K562 (cell line): ENCODE measurements at regions not wholly inside any gene's neighbourhood (a gene's known extent, or its start where the extent isn't known, plus 50 kb on each side); places are given as distances from the start of the nearest gene placed in this dataset.

ENCODE experiments used
- ATAC-seq: fragments of 200-7000 bp; cut with Tn5 transposase; 3 replicates; pipeline ENCODE4 v1.9.1; 2020; ENCODE audit warnings: moderate library complexity
- BruUV-seq: library from RNA; stranded (reverse); fragments of 400-500 nt; replicated peaks from 2 replicates; lab custom pipeline; 2021; lab: Mats Ljungman, UMichigan
- CTCF ChIA-PET: fragments of 300-600 bp; formaldehyde crosslinking; extraction: SDS; loops from one replicate; lab custom pipeline; 2021; ENCODE audit warnings: low intra/inter-chr PET ratio; lab: Yijun Ruan, JAX
- POLR2A ChIA-PET: fragments of 300-600, 350-650 bp; sonication (Branson Sonifier 250); formaldehyde crosslinking; extraction: SDS; loops from one replicate; lab custom pipeline; 2021; ENCODE audit warnings: antibody characterized with exemption, inconsistent platforms; lab: Yijun Ruan, JAX
- DNase-seq, 4 experiments: peaks; one replicate each; pipeline versions ENCODE4 v3.0.0 to v3.0.0-alpha.2; 2011 to 2018; ENCODE audit warnings: low spot score in 3 of 4, mixed read lengths in 3 of 4; ENCODE audit errors: extremely low read depth in 1 of 4
- FAIRE-seq: peaks from 2 replicates; lab custom pipeline; 2011; peaks lifted over from hg19 to GRCh38; lab: Jason Lieb, UNC
- H2AFZ ChIP-seq: 2 replicates; pipeline ENCODE4 v1.6.0; 2011; ENCODE audit warnings: low read depth, low read length, control low read depth, inconsistent platforms
- H3K27ac ChIP-seq: fragments of 200-600 bp; 3 replicates; pipeline ENCODE4 v1.8.0; 2011; ENCODE audit warnings: low read depth, mild to moderate bottlenecking, control low read depth, inconsistent platforms, low read length, moderate library complexity, mixed read lengths; ENCODE audit errors: extremely low read depth
- H3K27me3 ChIP-seq, 2 experiments: fragments of 300-600 bp in 1 of 2; 2 replicates in 1 of 2; 3 replicates in 1 of 2; pipeline versions ENCODE4 v1.6.0 to v1.8.0; 2011; ENCODE audit warnings: inconsistent platforms in 2 of 2, low read length in 2 of 2, mild to moderate bottlenecking in 1 of 2, mixed read lengths in 1 of 2, moderate library complexity in 1 of 2; ENCODE audit not compliant: control insufficient read depth in 2 of 2, insufficient read depth in 2 of 2
- H3K36me3 ChIP-seq: fragments of 300-600 bp; 3 replicates; pipeline ENCODE4 v1.8.0; 2011; ENCODE audit warnings: mild to moderate bottlenecking, low read length, inconsistent platforms; ENCODE audit not compliant: control insufficient read depth, insufficient read depth
- H3K4me1 ChIP-seq, 2 experiments: fragments of 200-600 bp in 1 of 2; replicated peaks in 1 of 2; 2 replicates in 1 of 2; 3 replicates in 1 of 2; pipeline versions ENCODE4 v1.5.1 to v1.8.0; 2011; ENCODE audit warnings: inconsistent platforms in 2 of 2, low read length in 2 of 2, mild to moderate bottlenecking in 1 of 2, mixed read lengths in 1 of 2, moderate library complexity in 1 of 2; ENCODE audit not compliant: control insufficient read depth in 2 of 2, insufficient read depth in 2 of 2
- H3K4me2 ChIP-seq: 2 replicates; pipeline ENCODE4 v1.6.1; 2011; ENCODE audit warnings: low read length, control low read depth, inconsistent platforms, mixed read lengths; ENCODE audit not compliant: insufficient read depth
- H3K4me3 ChIP-seq: fragments of 200-600 bp; sonication (generic), shearing (Covaris generic); 2 replicates; pipeline ENCODE4 v1.5.1; 2016; ENCODE audit warnings: control low read depth, inconsistent platforms
- H3K79me2 ChIP-seq: fragments of 200-600 bp; 3 replicates; pipeline ENCODE4 v1.8.0; 2011; ENCODE audit warnings: low read length, inconsistent platforms; ENCODE audit not compliant: control insufficient read depth, insufficient read depth
- H3K9ac ChIP-seq, 2 experiments: 2 replicates each; pipeline versions ENCODE4 v1.6.0 to v1.6.1; 2011; ENCODE audit warnings: low read depth in 2 of 2, low read length in 2 of 2, control low read depth in 1 of 2, inconsistent platforms in 1 of 2, mild to moderate bottlenecking in 1 of 2, mixed read lengths in 1 of 2; ENCODE audit not compliant: insufficient read depth in 1 of 2
- H3K9me1 ChIP-seq: one replicate; pipeline ENCODE4 v1.6.0; 2011; ENCODE audit warnings: inconsistent platforms, mild to moderate bottlenecking, low read length, moderate library complexity; ENCODE audit not compliant: control insufficient read depth, insufficient read depth
- H3K9me3 ChIP-seq: replicated peaks from 2 replicates; pipeline ENCODE4 v1.5.1; 2011; ENCODE audit warnings: low read depth, low read length, inconsistent platforms; ENCODE audit not compliant: control insufficient read depth, insufficient read depth
- H4K20me1 ChIP-seq: replicated peaks from 2 replicates; pipeline ENCODE4 v1.6.1; 2011; ENCODE audit warnings: low read length, inconsistent platforms, mixed read lengths; ENCODE audit not compliant: control insufficient read depth, insufficient read depth
- CBFB ChIP-seq: sonication (generic); formaldehyde crosslinking; IDR thresholded peaks from 2 replicates; pipeline ENCODE4 v1.4.0; 2020; ENCODE audit warnings: mild to moderate bottlenecking, missing genetic modification reagents
- ETS2 ChIP-seq: IDR thresholded peaks from 2 replicates; pipeline ENCODE4 v1.6.1; 2016; ENCODE audit warnings: borderline replicate concordance, missing genetic modification characterization, mild to moderate bottlenecking, moderate library complexity, missing compliant biosample characterization; ENCODE audit not compliant: poor library complexity, severe bottlenecking
- HIVEP1 ChIP-seq: fragments of 250-450 bp; sonication (Bioruptor Pico); IDR thresholded peaks from 2 replicates; pipeline ENCODE4 v1.4.0; 2020; ENCODE audit warnings: mild to moderate bottlenecking
- IRF9 ChIP-seq: fragments of 450-650 bp; IDR thresholded peaks from 2 replicates; pipeline ENCODE4 v1.6.1; 2016; ENCODE audit warnings: missing biosample characterization, missing genetic modification characterization
- MCM2 ChIP-seq: fragments of 450-650 bp; IDR thresholded peaks from 2 replicates; pipeline ENCODE4 v1.6.1; 2017; ENCODE audit warnings: low read depth, mild to moderate bottlenecking
- PKNOX1 ChIP-seq: fragments of 450-650 bp; IDR thresholded peaks from 2 replicates; pipeline ENCODE4 v1.6.1; 2016
- POLR3G ChIP-seq: IDR thresholded peaks from 2 replicates; pipeline ENCODE4 v1.6.1; 2011; ENCODE audit not compliant: insufficient read length, insufficient replicate concordance; ENCODE audit errors: extremely low read depth
- TRIM24 ChIP-seq, 2 experiments: fragments of 450-650 bp; IDR thresholded peaks; 2 replicates each; pipeline ENCODE4 v1.6.1; 2016
- ZNF165 ChIP-seq: fragments of 250-450 bp; sonication (Bioruptor Pico); IDR thresholded peaks from 2 replicates; pipeline ENCODE4 v1.4.0; 2020; ENCODE audit warnings: borderline replicate concordance
- ZNF699 ChIP-seq: fragments of 250-450 bp; sonication (Bioruptor Pico); IDR thresholded peaks from 2 replicates; pipeline ENCODE4 v1.8.0; 2021; ENCODE audit warnings: mild to moderate bottlenecking, moderate library complexity; ENCODE audit not compliant: insufficient replicate concordance
- WGBS: fragments of 100-300 bp; shearing (Covaris generic); methylation state at CpG from one replicate; pipeline ENCODE4 v1.1.6; 2016; ENCODE audit warnings: low coverage, mixed read lengths; ENCODE audit not compliant: insufficient coverage; ENCODE audit errors: missing lambda C conversion rate; 5-methylcytosine and 5-hydroxymethylcytosine counted together
- in situ Hi-C: fragments of 300-500 bp; cut with MboI; formaldehyde crosslinking; loops from 4 replicates; pipeline ENCODE4 v1.15.0; 2018; ENCODE audit warnings: inconsistent platforms, mixed read lengths
- intact Hi-C: fragments of 100-400 bp; cut with micrococcal nuclease; formaldehyde crosslinking; loops from 2 replicates; pipeline ENCODE4 v1.14.2; 2022

GRCh38 chr11:116093481-116094270, 589.5 kb upstream of the CADM1 start:
- in situ Hi-C loops = no loop called here
- Histone ChIP-seq H3K9me3 (no peaks in the 10 kb centered on the region), H3K4me1 (no peaks in the 10 kb centered on the region), H3K27me3 (no peaks in the 10 kb centered on the region), H2AFZ (no peak overlapping the region), H3K4me3 (no peak overlapping the region), H3K27ac (no peak overlapping the region), H3K4me2 (no peak overlapping the region), H4K20me1 (no peaks in the 10 kb centered on the region), H3K9ac (no peak overlapping the region), H3K79me2 (no peaks in the 10 kb centered on the region), H3K9me1 (no peaks in the 10 kb centered on the region), H3K36me3 (no peaks in the 10 kb centered on the region)
- WGBS = 0% methylated on average over 2 of the region's 2 CpGs
- BruUV-seq = no TSS peak
- intact Hi-C loops = no loop called here
- DNase-seq (no peak), FAIRE-seq (no peak), ATAC-seq (no peak)
- ChIA-PET CTCF (no interaction called here), POLR2A (interaction anchor here (0.7 to 0.9 kb wide), 3 partner anchors 11 to 681 kb away, joined by 3 read pairs; no protein-coding TSS in a partner anchor)
- TF ChIP-seq PKNOX1 (no peak), ZNF165 (no peak)

GRCh38 chr11:116093065-116093464, 588.9 kb upstream of the CADM1 start:
- Histone ChIP-seq H3K36me3 (no peaks in the 10 kb centered on the region), H2AFZ (no peak overlapping the region), H3K9ac (no peak overlapping the region), H3K79me2 (no peaks in the 10 kb centered on the region), H3K4me3 (no peak overlapping the region), H3K9me3 (no peaks in the 10 kb centered on the region), H3K9me1 (no peaks in the 10 kb centered on the region), H3K4me1 (no peaks in the 10 kb centered on the region), H3K27ac (no peak overlapping the region), H3K27me3 (no peaks in the 10 kb centered on the region), H4K20me1 (no peaks in the 10 kb centered on the region), H3K4me2 (no peak overlapping the region)
- DNase-seq = no peak
- POLR2A ChIA-PET = no interaction called here
- in situ Hi-C loops (no loop called here), intact Hi-C loops (no loop called here)
- ATAC-seq = no peak
- no peak for FAIRE-seq
- CTCF ChIA-PET = no interaction called here
- 1% methylated on average over 7 of the region's 7 CpGs for WGBS
- BruUV-seq = no TSS peak
- no peak for TF ChIP-seq POLR3G
- TF ChIP-seq MCM2 = no peak
- no peak for TF ChIP-seq ETS2
- TF ChIP-seq TRIM24 (IDR thresholded peaks at IDR 0.05) = no peak
- TF ChIP-seq CBFB (CRISPR knock-in tag) = no peak
- TF ChIP-seq ZNF699 (CRISPR knock-in tag) = no peak
- no peak for TF ChIP-seq IRF9
- TF ChIP-seq HIVEP1 (CRISPR knock-in tag) = no peak
